GM18858 (cell line): ENCODE measurements at regions not wholly inside any gene's neighbourhood (a gene's known extent, or its start where the extent isn't known, plus 50 kb on each side); places are given as distances from the start of the nearest gene placed in this dataset.
"Not testable (repeated sequence)": the region's sequence is repeated elsewhere in the genome, so short reads cannot be mapped to it uniquely, and the experiment has no call there.

Experiments
- ATAC-seq: cut with Tn5 transposase; IDR thresholded peaks from one replicate; pipeline ENCODE4 v1.9.1; 2021; ENCODE audit not compliant: unreplicated experiment

DNA sequence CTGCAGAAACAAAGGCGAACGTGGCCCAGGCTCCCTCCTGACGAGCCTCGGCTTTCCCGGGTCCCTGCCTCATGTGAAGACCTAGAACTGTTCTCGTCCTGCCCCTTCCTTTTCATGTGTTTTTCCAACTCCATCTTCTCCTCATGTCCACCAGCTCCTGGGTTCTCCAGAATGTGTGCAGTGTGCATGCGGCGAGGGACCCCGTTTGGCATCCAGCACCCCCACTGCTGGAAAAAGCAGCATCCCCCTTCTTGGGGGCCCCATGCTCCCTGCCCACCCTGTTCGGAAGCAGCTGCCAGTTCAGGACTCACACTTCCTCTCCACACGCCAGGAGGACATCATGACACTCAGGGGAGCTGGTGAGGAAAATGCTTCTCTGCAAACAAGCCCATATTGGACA lies 313.5 kb downstream of the BRD1 start:
- ATAC-seq: no peak

- no peak for ATAC-seq
Observed at GRCh38 chr22:49513358-49513851, 314.3 kb downstream of the BRD1 start.

GRCh38 chr22:49512487-49513165 lies 315.0 kb downstream of the BRD1 start:
- no peak for ATAC-seq

- ATAC-seq: not testable (repeated sequence)
Observed at GRCh38 chr22:49511393-49512189, 316.1 kb downstream of the BRD1 start.

DNA sequence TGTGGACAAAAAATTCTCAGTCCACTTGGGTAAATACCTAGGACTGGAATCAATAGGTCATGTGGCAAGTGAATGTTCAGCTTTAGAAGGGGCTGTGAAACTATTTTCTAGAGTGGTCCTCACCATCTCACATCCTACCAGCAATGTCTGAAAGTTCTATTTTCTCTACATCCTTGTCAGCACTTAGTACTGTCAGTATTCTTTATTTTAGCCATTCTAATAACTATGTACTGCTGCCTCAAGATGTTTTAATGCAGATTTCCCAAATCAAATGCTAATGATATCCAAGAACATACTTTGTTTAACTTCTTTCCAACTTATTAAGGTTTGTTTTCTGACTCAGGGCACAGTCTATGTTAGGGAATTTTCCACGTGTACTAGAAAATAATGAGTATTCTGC lies 317.0 kb downstream of the BRD1 start:
- ATAC-seq: no peak

GRCh38 chr22:49509016-49509415 lies 318.7 kb downstream of the BRD1 start:
- no peak for ATAC-seq

- no peak for ATAC-seq
Observed at GRCh38 chr22:49508561-49508960, 319.1 kb downstream of the BRD1 start.

GRCh38 chr22:49507607-49508292 lies 319.9 kb downstream of the BRD1 start:
- ATAC-seq: no peak

DNA sequence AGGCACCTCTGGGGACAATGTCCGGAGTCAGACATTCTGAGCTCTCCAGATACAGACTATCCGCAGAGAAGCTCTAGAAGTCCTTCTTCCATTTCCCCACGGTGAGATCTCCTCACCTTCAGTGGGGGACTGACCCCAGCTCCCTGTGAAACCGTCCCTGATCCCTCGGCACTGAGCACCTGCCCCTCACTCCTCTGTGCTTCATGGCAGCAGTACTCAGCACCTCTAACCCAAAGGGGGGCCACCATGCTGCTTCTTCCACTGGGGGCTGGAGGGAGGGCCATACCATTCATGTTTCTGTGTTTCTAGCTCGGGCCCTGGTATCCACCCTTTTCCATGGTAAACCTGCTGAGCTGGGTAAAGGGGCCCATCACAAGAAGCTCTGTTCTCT lies 321.7 kb downstream of the BRD1 start:
- ATAC-seq: no peak

GRCh38 chr22:49505337-49506009 lies 322.2 kb downstream of the BRD1 start:
- no peak for ATAC-seq

GRCh38 chr22:49503896-49504521 lies 323.7 kb downstream of the BRD1 start:
- ATAC-seq: no peak

- ATAC-seq: no peak
Observed at GRCh38 chr22:49503321-49503720, 324.4 kb downstream of the BRD1 start.

DNA sequence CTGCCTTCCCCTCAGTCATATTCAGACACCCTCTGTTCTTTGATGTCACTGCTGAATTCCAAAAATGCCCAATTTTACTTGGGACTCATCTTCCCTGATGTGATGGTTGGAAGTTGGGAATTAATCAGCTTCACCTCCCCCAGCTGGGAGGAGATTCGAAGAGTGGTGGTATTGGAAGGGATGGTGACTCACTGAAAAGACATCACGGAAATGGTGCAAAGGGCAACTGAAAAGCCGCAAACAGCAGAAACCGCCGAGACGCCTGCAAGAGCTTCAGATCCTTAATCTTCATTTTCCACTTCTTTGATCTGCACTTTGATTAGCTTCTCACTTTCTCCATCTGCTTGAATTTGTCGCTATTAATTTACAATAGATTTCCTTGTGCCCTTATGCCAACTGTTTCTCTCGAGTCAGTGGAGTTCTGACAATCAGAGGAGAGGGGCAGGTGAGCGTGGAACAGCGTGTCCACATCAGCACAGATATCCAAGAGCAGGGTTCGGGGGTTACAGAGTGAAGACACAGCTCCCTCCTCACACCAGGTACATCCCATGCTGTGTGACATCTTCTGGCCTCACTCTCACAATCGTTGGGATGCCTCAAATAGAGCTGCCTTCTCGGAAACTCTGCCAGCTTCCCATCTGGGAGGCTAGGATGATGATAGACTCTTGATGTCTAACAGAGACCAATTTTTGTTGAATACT lies 325.4 kb downstream of the BRD1 start:
- no peak for ATAC-seq

GRCh38 chr22:49500942-49501395 lies 326.7 kb downstream of the BRD1 start:
- ATAC-seq: no peak

DNA sequence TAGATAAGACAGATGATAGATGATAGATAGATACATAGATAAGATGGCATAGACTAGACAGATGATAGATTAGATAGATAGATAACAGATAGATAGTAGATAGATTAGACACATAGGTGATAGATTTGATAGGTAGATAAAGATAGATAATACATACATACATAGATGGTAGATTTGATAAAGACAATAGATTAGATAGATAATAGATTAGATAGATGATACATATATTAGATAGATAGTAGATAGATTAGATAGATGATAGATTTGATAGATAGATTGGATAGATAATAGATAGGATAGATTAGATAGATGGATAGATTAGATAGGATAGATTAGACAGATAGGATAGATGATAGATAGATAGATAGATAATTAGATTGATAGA lies 327.6 kb downstream of the BRD1 start:
- no peak for ATAC-seq

DNA sequence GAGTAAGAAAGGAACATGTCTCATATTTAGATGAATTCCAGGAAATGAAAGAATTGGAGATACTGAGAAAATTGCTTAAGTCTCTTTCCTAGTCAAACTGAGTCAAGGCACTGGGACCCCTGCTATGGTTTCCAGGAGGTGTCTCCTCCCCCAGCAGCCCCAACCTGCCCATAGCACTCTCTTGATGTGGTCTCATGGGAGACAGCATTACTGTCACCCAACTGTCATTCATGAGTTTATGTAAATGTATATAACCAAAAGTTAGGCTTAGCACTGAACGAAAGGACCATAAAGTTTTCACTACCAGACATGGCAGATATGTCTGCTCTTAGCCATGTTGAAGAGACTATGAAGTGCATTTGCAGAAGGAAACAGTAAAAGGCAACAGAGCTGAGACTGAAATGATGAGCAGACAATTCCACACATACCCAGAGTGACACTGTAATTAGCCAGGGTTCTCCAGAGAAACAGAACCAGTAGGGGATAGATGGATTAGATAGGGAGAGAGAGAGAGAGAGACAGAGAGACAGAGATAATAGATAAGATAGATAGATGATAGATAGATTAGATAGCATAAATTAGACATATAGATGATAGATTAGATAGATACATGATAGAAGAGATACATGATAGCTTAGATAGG lies 328.1 kb downstream of the BRD1 start:
- no peak for ATAC-seq

GRCh38 chr22:49497266-49497665 lies 330.4 kb downstream of the BRD1 start:
- no peak for ATAC-seq

DNA sequence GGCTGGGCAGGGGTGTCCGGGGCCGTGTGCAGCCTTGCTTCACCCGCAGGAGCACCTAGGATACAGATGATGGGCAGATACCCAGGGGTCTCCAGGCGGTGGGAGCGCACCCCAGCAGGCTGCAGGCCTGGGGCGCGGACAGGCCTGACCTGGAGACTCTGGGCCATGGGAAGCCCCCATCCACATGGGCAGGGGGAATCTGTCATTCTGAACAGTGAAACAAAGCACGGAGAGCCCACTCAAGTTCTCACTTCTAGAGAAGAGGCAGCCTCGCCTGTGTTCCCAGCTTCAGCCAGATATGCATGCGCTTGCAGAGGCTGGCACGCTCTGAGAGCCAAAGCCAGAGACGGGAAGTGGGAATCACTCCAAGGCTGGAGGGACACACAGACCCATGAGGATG lies 333.1 kb downstream of the BRD1 start:
- no peak for ATAC-seq

DNA sequence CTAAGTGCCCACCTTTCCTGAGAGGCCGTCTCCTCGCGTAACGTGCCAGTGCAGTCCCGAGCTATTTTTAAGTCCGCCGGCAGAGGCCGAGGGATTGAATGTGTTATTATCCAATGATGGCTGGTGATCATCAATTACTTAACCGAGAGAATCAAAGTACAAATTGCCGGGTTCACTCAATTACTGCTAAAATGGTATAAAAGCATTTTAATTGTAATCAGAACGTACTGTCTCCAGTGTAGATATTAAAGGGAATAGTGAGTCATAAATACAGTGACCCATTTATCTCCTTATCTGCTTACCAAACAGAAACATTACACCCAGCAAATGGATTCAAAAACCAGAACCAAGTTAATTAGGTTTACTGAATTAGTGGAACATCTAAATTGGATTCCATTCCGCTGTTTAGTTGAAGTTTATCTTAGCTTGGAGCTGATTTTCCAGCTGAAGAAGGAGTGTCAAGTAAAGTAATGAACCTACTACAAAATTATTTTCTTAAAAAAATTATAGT lies 334.9 kb downstream of the BRD1 start:
- no peak for ATAC-seq
